Brain microvascular endothelial cell (primary cell): ENCODE measurements at regions not wholly inside any gene's neighbourhood (a gene's known extent, or its start where the extent isn't known, plus 50 kb on each side); places are given as distances from the start of the nearest gene placed in this dataset.

ENCODE experiments used
- DNase-seq: peaks from one replicate; pipeline ENCODE4 v3.0.0-alpha.2; 2020
- H3K27ac ChIP-seq: fragments of 250-450 bp; sonication (Bioruptor Pico); 2 replicates; pipeline ENCODE4 v1.5.1; 2020; ENCODE audit warnings: mild to moderate bottlenecking, moderate library complexity
- H3K27me3 ChIP-seq: fragments of 250-450 bp; sonication (Bioruptor Pico); replicated peaks from 2 replicates; pipeline ENCODE4 v1.5.1; 2020; ENCODE audit warnings: mild to moderate bottlenecking
- H3K36me3 ChIP-seq: fragments of 250-450 bp; sonication (Bioruptor Pico); replicated peaks from 2 replicates; pipeline ENCODE4 v1.5.1; 2020; ENCODE audit warnings: mild to moderate bottlenecking
- H3K4me3 ChIP-seq: 2 replicates; pipeline ENCODE4 v1.5.1; 2011; ENCODE audit warnings: low read depth, mild to moderate bottlenecking, control low read depth, low read length, moderate library complexity
- in situ Hi-C: cut with HindIII; loops from 2 replicates; pipeline ENCODE4 v1.10.0; 2017; ENCODE audit warnings: low sequenced_read_pairs, low pct_ligation_motif_present
- TF ChIP-seq, protein P1 (sequence below): IDR thresholded peaks from 2 replicates; pipeline ENCODE4 v1.5.1; 2011; ENCODE audit warnings: low read depth, mild to moderate bottlenecking, moderate library complexity, low read length, control low read depth, inconsistent platforms; ENCODE audit errors: missing control alignments

- peak; percentile 96 for DNase-seq
- in situ Hi-C loops: no loop called here
- Histone ChIP-seq H3K27ac (peak overlapping the region; percentile 86), H3K36me3 (no peaks in the 10 kb centered on the region), H3K27me3 (no peaks in the 10 kb centered on the region), H3K4me3 (no peak overlapping the region)
- TF ChIP-seq, protein P1, sequence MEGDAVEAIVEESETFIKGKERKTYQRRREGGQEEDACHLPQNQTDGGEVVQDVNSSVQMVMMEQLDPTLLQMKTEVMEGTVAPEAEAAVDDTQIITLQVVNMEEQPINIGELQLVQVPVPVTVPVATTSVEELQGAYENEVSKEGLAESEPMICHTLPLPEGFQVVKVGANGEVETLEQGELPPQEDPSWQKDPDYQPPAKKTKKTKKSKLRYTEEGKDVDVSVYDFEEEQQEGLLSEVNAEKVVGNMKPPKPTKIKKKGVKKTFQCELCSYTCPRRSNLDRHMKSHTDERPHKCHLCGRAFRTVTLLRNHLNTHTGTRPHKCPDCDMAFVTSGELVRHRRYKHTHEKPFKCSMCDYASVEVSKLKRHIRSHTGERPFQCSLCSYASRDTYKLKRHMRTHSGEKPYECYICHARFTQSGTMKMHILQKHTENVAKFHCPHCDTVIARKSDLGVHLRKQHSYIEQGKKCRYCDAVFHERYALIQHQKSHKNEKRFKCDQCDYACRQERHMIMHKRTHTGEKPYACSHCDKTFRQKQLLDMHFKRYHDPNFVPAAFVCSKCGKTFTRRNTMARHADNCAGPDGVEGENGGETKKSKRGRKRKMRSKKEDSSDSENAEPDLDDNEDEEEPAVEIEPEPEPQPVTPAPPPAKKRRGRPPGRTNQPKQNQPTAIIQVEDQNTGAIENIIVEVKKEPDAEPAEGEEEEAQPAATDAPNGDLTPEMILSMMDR: no peak
These were observed 1153.1 kb upstream of the GJE1 start for GRCh38 chr6:140979642-140980091.

DNA sequence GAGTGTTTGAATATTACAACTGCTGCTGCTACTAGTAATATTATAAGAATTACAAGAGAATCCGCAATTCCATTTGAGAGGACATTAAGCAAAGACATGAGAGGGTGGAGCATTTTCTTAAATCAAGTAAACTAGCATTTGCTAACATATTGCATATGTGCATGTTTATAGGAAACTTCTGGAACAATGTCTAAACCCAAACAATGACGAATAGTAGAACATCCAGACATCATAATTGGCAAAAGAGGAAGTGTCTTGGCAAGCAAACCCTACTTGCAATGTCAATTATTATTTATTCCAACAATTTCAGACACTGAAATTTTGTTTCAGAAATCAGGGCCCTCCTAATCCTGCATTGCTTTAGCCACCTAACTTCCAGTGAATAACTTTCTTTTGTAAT, 1155.3 kb upstream of the GJE1 start:
- no peak for DNase-seq
- Histone ChIP-seq H3K27me3 (no peaks in the 10 kb centered on the region), H3K36me3 (no peaks in the 10 kb centered on the region), H3K27ac (no peak overlapping the region), H3K4me3 (no peak overlapping the region)
- TF ChIP-seq, protein P1: no peak
- in situ Hi-C loops: no loop called here

- Histone ChIP-seq H3K27ac (no peak overlapping the region), H3K27me3 (no peaks in the 10 kb centered on the region), H3K36me3 (no peaks in the 10 kb centered on the region), H3K4me3 (no peak overlapping the region)
- in situ Hi-C loops: no loop called here
- no peak for DNase-seq
- TF ChIP-seq, protein P1: no peak
These were observed 1155.9 kb upstream of the GJE1 start for GRCh38 chr6:140976806-140977205.

GRCh38 chr6:140970485-140970884, 1162.2 kb upstream of the GJE1 start:
- H3K27me3 ChIP-seq: no peaks in the 10 kb centered on the region
- in situ Hi-C loops: no loop called here
- TF ChIP-seq, protein P1: no peak

GRCh38 chr6:140968062-140968461, 1164.7 kb upstream of the GJE1 start:
- H3K36me3 ChIP-seq: no peaks in the 10 kb centered on the region
- TF ChIP-seq, protein P1: no peak
- in situ Hi-C loops: no loop called here
- H3K4me3 ChIP-seq: no peak overlapping the region
- H3K27me3 ChIP-seq: no peaks in the 10 kb centered on the region
- DNase-seq: no peak
- H3K27ac ChIP-seq: no peak overlapping the region

More at GRCh38 chr6:140970485-140970884, 1162.2 kb upstream of the GJE1 start:
- Histone ChIP-seq H3K27ac (no peak overlapping the region), H3K4me3 (no peak overlapping the region), H3K36me3 (no peaks in the 10 kb centered on the region)
- no peak for DNase-seq

DNA sequence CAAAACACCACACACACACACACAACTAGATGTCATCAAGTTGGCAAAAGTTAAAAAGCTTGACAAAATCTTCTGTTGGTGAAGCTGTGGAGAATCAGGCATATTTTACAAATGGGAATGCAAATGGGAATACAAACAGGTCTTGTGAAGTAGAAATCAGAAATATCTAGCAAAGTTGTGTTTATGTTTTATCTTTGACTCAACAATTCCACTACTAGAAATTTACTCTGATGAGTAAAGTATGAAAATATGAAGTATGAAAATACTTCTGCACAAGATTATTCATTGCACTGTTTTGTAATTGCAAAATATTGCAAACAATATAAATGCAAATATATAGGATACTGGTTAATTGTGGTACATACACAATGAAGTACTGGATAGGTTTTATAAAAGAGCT, 1166.0 kb upstream of the GJE1 start:
- DNase-seq: no peak
- no peaks in the 10 kb centered on the region for H3K36me3 ChIP-seq
- in situ Hi-C loops: no loop called here
- no peak overlapping the region for H3K4me3 ChIP-seq
- TF ChIP-seq, protein P1: no peak
- H3K27ac ChIP-seq: no peak overlapping the region
- no peaks in the 10 kb centered on the region for H3K27me3 ChIP-seq
